Breast epithelium (tissue), 3 donors: ENCODE measurements at regions not wholly inside any gene's neighbourhood (a gene's known extent, or its start where the extent isn't known, plus 50 kb on each side); places are given as distances from the start of the nearest gene placed in this dataset.

Experiments used
- CTCF ChIP-seq, 3 donors: fragments of 450-650 bp; IDR thresholded peaks; one replicate each; pipeline ENCODE4 v1.5.1; 2016 to 2017; ENCODE audit warnings: antibody characterized with exemption in 3 of 3, mild to moderate bottlenecking in 3 of 3, moderate library complexity in 3 of 3
- POLR2AphosphoS5 ChIP-seq, 3 donors: sonication (generic); formaldehyde crosslinking; IDR thresholded peaks; one replicate each; pipeline ENCODE4 v1.6.1; 2017; ENCODE audit warnings: antibody characterized with exemption in 3 of 3

GRCh38 chr3:118793176-118793575, 241.5 kb downstream of the IGSF11 start:
- TF ChIP-seq CTCF (IDR thresholded peaks at IDR 0.05): no peak
- TF ChIP-seq POLR2AphosphoS5 (IDR thresholded peaks at IDR 0.05): no peak
